Activated CD4-positive, alpha-beta T cell treated with anti-CD3 and anti-CD28 coated beads, Interleukin-2, amount 50 U/mL, for 24 hours (primary cell): ENCODE measurements at regions not wholly inside any gene's neighbourhood (a gene's known extent, or its start where the extent isn't known, plus 50 kb on each side); places are given as distances from the start of the nearest gene placed in this dataset.

ENCODE experiments used
- DNase-seq, 2 donors: peaks; one replicate each; pipeline ENCODE4 v3.0.0-alpha.2; 2020; ENCODE audit warnings: low read depth in 1 of 2, low spot score in 1 of 2

DNA sequence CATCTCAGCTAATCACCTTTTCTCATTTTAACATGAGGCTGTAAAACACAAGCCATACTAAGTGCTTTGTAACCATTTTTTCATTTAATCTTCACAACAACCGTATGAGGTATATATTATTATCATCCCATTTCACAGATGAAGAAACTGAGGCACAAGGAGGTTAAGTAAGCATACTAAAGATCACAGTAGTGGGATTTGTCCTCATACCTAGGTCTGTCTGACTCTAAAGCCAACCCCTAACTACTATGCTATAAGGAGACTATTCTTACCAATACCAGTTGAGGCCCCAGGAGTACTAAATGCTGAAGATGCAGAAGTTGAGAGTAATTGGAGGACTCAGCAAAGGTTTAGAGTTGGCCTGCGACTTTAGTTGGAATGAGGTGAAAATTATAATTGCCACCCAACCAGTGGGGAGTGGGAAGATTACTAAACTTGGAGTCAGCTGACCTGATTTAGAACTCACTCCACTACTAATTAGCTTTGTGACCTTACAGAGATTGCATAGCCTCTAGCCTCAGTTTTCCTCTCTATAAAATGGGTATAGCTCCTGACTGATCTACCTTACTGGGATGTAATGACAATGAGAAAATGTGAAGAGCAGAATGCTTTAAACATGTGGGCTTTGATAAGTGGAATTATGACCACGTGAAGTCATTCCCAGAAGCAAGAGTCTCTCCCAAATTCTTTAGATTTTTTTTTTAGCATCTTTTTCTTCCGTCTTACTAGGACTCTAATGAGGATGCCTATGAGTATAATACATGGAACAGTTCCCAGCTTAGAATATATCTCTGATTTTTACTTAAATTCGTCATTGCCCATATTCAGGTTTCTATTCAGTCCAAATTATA is 85.8 kb upstream of the IPO9 start:
- no peak for DNase-seq

DNA sequence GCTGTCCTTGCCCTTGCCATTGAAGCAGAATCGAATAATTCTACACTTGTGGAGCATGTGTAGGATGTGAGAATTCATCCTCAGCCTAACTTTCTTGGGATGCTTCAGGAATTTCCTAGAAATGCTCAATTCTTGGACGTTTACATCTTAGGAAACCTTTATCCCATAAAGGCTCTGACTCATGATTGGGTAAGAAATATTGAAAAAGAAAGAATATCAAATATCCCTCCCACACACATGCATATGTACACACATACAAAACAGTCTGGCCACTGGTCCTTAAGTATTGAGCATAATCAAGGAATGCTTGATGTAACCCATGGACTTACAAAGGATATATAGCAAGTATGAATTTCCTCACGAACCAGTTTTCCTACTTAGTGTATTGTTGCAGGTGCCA is 83.9 kb upstream of the IPO9 start:
- no peak for DNase-seq

DNA sequence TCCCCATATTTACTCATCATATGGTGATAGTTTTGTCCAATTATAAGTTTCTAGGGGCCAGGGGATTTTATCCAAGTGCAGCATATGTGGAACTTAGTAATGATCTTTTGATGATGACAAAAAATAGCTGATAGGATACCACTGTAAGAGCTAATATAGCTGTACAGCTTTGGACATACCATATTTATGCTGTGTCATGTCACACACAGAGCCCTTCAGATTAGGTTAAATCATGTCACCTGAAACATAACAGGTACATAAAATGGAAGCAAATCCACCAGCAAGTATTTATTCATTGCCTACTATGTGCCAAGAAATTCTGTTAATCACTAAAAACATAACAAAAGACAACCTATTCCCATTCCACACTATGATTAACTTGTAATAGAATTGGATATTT is 82.8 kb upstream of the IPO9 start:
- DNase-seq: no peak

DNA sequence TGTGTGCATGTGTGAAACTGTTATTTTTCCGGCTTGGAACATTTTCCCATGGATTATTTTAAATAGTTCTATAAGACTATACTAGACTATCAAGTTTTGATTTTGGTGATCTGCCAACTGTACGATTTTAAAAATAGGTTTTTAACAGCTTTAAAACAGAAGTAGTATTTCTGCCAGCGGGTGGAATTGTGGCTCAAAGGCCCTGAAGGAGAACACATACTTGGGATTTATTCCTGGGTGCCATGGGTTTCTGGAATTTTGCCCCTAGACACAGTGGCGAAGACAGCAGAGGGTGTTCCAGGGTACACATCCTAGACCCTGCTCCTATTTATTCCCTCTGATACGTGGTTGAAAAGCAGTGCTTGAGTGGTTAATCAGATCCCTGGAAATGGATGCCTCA is 81.7 kb upstream of the IPO9 start:
- DNase-seq: no peak

DNA sequence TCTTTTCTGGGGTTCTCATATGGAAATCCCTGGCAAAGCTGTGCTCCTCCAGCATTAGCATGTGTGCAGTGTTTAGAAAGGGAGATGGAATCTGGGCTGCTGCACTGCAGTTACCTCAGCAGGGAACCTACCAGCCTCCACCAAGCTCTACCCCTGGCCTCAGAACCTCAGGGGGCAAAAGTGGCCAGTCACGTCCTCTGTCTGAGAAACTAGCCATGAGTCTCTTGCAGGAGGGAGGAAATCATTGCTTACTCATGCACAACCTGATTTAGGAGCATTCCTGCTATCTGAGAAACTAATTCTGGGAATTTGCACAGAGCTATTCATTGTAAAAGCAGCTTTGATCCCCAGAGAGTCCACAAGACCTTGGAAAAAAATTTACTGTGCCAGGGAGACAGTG is 80.6 kb upstream of the IPO9 start:
- no peak for DNase-seq

DNA sequence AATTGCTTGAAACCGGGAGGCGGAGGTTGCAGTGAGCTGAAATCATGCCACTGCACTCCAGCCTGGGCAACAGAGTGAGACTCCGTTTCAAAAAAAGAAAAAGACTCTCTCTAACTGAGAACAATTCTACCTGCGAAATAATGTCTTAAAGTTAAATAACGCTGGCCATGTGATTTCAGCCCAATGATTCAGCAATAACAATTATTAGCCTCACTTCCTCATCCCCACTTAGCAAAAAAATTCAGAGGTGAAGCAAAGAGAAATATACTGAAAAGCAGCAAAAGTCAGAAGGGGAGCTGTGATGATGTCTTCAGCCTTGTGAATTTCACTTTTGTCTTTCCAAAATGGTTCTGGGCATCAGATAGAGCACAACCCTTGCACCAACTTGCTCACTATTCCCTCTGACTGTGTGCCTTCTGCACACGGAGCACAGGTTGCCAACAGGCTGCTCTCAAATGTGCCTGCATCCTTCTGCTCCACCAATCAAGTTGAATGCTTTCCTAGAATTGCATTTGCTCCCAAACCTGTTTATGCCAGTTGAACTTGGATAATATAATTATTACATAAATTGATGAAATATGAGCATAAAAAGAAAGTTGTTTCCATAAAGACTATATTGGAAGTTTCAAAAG is 79.8 kb upstream of the IPO9 start:
- DNase-seq: no peak

DNA sequence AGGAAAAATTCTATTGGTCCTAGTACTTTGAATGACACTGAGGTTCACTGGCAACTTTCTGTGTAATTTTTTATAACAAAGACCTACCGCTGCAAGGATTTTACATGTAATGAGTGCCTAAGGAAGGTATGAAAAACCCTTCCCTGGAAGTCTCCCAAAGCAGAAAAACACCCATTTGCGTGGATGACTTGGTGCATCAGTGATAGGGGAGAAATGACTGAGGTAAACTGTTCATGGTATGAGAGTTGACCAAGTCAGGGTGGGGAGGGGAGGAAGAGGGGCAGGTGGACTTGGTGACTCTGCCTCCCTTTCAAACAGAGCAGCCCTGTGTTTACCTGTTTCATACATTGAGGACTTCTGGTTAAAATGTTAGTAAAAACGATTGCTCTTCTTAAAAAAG is 78.8 kb upstream of the IPO9 start:
- no peak for DNase-seq

DNA sequence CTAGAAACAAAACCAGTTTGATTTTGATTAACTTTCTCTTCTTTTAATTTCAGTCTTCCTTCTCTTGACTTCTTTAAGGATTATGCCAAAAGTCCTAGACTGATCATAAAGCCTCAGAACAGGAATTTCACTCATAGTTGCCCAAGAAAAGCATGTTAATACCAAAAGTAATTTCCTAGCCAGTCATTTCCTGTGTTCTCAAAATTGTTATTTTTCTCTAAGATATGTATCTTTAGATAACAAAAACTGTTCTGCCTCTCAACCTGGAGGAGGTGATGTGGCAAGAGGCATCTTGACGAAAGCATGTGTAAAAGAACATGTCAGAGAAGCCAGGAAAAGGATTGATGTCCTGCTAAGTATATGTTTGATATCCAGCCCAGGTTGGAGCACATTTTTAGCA is 78.0 kb upstream of the IPO9 start:
- no peak for DNase-seq

DNA sequence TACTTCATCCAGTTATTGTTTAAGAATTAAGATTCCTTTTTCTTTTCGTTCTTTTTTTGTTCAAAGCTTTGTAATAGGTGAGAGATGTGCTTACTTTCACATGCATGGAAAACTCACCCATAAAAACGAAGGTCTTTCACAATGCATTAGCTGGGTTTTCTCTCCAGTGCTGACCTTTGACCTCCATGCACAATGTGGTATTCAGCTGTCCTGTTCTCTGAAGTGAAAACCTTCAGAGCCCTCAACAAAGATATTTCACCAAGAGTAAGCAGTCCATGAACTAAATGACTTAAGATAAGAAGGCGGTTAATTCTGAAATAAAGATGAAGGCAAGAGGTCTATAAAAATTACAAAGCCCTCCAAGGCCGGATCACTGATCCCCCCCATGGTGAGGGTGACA is 77.1 kb upstream of the IPO9 start:
- DNase-seq: no peak

DNA sequence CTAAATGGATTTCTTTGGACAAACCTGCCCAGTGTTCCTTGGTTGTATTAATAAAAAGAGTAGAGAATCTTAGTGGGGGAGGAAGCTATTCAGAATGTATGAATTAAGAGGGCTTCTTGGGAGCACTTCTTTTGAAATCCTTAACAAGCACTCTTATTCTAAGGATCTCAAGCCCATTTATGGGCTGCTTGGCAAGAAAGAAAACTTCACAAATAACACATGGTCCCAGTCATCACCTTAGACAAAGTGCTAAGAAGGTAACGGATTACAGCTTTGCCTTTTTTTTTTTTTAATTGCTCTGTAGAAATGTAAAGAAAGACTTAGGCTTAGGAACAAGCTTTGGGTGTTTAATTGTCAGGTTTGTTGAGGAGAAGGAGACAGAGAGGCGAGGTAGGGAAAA is 76.6 kb upstream of the IPO9 start:
- no peak for DNase-seq

DNA sequence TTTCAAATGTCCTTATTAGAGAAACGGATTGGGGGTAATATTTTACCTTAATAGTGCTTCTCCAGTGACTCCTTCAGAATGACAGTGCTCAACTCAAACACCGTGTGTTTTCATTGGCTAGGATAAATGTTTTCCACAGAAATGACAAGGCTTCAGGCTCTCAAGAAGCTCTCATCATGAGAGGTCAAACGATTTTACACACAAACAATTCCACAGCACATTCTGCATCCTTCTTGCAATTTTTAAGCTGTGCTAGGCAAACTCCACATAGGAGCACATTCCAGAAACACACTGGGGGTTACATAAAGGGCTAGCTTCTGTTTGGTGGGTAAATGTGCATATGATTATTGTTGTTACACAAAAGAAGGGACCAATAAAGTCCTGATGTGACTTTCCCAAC is 75.5 kb upstream of the IPO9 start:
- DNase-seq: no peak

DNA sequence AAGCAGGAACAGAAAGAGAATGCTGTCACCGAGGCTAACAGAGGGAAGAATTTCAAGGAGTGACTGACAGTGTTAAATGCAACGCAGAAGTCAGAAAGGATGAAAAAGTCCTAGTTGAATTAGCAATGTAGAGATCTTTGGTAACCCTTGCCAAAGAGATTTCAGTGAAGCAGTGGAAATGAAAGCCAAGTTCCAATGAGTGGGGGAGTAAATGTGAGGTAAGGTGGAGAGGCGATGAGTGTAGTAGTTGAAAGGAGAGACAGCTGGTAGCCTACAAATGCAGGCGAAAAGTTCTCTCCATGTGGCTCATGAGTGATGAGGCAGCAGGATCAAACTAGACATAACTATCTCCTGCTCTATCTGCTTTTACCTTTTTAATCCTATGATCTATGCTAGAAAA is 74.6 kb upstream of the IPO9 start:
- DNase-seq: no peak

DNA sequence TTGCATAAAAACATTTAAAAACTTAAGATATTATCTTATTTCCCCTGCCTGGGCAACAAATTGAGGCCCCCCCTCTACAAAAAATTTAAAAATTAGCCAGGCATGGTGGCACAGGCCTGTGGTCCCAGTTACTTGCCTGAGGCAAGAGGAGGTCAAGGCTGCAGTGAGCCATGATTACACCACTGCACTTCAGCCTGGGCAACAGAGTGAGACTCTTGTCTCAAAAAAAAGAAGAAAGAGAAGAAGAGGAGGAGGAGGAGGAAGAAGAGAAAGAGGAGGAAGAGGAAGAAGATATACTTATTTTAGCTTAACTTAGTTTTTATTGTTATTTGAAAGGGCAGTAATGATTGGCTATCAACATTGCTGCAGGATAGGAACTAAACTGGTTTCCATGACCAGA is 73.8 kb upstream of the IPO9 start:
- no peak for DNase-seq

DNA sequence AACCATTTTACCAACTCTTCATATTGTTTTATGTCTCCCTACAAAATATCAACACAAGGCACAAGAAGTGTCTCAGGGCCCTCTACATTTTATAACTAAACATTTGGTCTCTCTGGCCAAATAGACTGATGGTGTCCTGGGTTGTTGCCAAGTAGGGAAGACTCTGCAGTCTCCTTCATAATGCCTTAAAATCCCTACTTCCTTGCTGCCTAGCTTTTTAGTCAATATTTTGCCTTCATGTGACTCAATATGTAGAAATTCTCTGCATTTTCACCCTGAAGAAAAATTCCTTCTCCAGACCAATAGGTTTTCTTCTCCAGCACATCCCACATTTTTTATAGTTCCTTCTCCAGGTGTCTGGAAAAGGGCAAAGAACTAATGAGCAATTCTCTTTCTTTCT is 72.6 kb upstream of the IPO9 start:
- DNase-seq: no peak

DNA sequence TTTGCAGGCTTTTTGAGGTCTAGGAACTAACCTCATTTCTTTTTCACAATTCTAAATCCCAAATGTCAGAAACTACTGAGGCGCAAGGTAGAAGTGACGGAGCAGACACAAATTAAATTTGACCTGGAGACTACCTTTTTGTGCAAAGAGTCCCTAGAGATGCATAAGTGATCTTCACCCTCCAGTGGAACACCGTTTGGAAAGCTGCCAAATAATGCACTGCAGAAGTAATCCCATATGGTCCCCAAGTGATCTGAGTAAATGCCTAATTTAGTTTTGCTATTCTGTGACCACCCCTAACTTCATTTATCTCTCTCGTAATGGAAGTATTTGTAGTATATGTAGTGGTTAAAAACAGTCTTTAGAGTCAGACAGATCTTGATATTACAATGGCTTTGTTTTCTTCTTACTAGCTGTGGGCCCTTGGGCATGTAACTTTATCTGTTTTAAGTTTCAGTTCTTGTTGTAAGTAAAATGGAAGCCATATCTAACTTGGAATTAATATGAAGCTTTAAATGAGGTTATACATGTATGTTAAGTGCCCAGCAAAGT is 70.4 kb upstream of the IPO9 start:
- DNase-seq: no peak

DNA sequence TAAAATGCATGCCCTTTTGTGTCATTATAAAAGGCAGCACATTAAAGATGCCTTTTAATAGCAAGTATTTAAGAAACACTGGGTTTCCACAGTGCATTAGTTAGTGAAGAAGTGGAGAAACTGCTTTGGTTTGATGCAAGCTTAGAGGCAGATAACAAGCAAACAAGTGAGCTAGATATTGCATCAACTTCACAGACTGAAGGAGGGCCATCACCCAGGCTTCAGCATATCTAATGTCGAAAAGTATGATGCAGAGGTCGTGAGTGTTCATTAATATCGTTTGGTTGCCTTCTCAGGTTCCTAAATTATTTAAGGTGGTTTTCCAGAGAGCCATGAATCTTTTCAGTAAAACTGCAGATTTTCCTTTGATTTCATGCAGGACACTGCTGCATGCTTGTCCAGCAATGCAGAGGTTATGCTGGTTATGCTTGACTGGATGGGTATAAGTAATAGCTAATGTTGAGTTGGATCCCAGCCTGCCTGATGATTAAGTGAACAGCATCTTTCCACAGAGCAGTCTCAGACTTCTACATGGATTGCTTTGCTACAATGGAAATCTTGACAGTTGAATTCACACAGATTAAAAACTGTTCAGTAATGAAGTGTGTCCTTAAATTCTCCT is 69.7 kb upstream of the IPO9 start:
- DNase-seq: no peak

DNA sequence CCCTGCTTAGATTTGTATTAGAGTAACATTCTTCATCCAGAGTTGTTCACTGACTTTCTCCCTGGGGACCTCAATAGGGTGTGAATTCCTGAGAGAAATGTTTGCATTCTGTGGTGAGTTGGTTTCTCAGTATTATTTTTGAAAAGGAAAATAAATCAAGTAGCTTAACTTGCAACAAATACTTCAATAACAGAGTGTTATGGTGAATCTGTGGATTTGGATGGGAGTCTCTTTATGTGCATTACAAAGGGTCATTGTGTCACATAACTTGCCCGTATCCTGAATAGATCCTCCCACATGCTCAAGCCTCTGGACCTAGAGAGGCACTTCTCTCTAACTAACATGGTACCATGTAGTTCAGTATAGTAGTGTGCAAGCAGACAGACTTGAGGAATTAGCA is 68.4 kb upstream of the IPO9 start:
- DNase-seq: no peak

DNA sequence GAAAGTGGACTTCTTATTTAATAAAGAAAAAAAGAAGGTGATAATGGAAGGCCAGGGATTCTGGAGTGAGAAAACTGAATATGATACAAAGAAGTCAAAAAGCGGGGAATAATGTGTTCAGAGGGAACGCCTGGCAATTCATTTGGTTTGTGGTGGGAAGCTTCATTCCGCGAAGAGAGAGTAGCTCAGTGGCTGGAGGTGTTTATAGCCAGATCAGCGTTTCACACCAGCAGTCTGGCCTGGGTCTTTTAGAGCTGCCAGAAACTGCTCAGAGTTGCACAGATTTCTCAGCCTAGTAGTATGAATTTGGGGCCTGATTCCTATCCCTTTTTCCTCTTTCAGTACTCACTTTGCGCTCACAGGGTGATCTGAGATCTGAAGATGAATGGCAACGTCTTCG is 67.8 kb upstream of the IPO9 start:
- DNase-seq: no peak

DNA sequence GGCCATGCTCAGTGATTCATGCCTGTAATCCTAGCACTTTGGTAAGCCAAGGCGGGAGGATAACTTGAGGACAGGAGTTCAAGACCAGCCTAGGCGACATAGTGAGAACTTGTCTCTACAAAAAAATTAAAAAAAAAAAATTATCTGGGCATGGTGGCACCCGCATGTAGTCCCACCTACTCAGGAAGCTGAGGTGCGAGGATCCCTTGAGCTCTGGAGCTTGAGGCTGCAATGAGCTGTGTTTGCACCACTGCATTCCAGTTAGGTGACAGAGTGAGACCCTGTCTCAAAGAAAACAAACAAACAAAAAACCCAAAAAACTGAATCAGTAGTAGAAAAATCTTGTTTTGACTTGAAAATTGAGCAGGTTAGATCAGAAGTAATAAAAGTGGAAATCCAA is 67.1 kb upstream of the IPO9 start:
- DNase-seq: no peak

DNA sequence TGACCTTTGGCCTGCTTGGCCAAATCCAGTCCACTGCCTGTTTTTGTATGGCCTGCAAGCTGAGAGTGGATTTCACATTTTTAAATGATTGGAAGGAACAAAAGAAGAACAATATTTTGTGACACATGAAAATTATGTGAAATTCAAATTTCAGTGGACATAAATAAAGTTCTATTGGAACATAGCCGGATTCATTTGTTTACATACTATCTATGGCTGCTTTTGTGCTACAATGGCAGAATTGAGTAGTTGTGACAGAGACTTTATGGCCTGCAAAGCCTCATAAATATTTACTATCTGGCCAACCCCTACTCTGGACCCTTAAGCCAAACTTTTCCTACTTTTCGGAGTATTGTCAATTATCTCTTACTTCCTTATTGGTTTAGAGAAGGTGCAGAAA is 66.6 kb upstream of the IPO9 start:
- no peak for DNase-seq

DNA sequence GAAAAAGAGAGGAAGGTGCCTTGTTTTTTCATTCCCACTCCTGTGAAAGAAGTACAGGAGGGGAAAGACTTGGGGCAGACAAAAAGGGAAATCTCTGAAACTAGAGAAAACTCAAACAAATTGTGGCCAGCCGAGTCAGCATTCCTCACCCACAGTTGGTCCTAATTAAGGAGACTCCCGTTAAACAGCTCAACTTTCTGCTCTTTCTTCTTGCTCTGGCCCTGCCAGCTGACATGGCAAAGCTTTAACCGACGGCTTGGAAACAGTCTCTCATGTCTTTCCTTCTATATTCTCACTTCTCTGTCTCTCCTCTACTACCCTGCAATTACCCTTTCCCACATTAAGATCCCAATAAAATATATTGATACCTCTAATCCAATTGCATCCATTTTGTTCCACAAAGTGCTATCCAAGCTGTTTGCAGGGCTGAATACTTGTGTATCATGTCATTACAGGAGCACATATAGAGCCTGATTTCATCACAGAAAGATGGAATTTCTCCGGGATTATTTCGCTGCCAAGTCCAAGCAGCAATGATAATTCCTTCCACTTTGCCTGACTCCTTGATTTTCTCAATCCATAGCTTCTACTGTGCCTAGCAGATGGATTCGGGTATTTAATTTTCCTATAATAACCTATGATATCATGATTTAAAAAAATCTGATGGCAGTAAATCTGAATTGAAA is 65.4 kb upstream of the IPO9 start:
- DNase-seq: no peak

DNA sequence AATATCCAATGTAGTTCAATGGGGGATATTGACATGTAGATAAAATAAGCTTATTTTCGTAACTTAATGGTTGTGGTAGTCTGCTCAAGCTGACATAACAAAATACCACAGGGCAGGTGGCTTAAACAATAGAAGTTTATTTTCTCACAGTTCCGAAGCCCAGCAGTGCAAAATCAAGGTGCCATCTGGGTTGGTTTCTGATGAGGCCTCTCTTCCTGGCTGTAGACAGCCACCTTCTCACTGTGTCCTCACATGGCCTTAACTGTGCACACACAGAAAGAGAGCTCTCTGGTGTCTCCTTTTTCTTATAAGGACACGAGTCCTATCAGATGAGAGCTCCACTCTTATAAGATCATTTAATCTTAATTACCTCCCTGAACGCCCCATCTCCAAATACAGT is 64.8 kb upstream of the IPO9 start:
- no peak for DNase-seq
